SU-DHL-6 (cell line): ENCODE measurements at regions not wholly inside any gene's neighbourhood (a gene's known extent, or its start where the extent isn't known, plus 50 kb on each side); places are given as distances from the start of the nearest gene placed in this dataset.

Experiments used
- H2AFZ ChIP-seq: fragments of 200-600 bp; sonication (generic); 2 replicates; pipeline ENCODE4 v1.6.1; 2014; ENCODE audit warnings: low read depth, mild to moderate bottlenecking, moderate library complexity, mixed read lengths, antibody characterized with exemption, low read length; ENCODE audit not compliant: severe bottlenecking
- H3F3A ChIP-seq: fragments of 200-600 bp; shearing (Covaris generic); 2 replicates; pipeline ENCODE4 v1.6.0; 2016; ENCODE audit warnings: antibody characterized with exemption, mild to moderate bottlenecking; ENCODE audit not compliant: insufficient read depth
- H3K27ac ChIP-seq: fragments of 200-600 bp; sonication (generic); 2 replicates; pipeline ENCODE4 v1.5.1; 2016; ENCODE audit warnings: low read depth, mild to moderate bottlenecking, low read length, moderate library complexity, mixed read lengths
- H3K27me3 ChIP-seq: fragments of 200-600 bp; sonication (generic), shearing (Covaris generic); 2 replicates; pipeline ENCODE4 v1.6.0; 2014; ENCODE audit warnings: mild to moderate bottlenecking, low read length
- H3K36me3 ChIP-seq: fragments of 200-600 bp; sonication (generic); 2 replicates; pipeline ENCODE4 v1.6.1; 2014; ENCODE audit warnings: mild to moderate bottlenecking, low read length, mixed read lengths
- H3K4me2 ChIP-seq: fragments of 300-600, 200-600 bp; shearing (Covaris generic), sonication (generic); 2 replicates; pipeline ENCODE4 v1.6.0; 2014; ENCODE audit warnings: low read length, low read depth, mild to moderate bottlenecking; ENCODE audit not compliant: poor library complexity, severe bottlenecking
- H3K4me3 ChIP-seq: fragments of 200-600 bp; sonication (generic); 2 replicates; pipeline ENCODE4 v1.5.1; 2014; ENCODE audit warnings: antibody characterized with exemption, low read length, mild to moderate bottlenecking, mixed read lengths; ENCODE audit not compliant: insufficient read depth, poor library complexity, severe bottlenecking
- H3K79me2 ChIP-seq: fragments of 200-600 bp; sonication (generic); 2 replicates; pipeline ENCODE4 v1.6.1; 2014; ENCODE audit warnings: mild to moderate bottlenecking, low read length, moderate library complexity; ENCODE audit not compliant: insufficient read depth
- H3K9ac ChIP-seq: fragments of 200-600 bp; sonication (generic); 2 replicates; pipeline ENCODE4 v1.7.0; 2014; ENCODE audit warnings: mild to moderate bottlenecking, low read length
- H3K9me2 ChIP-seq: fragments of 200-600 bp; sonication (generic); replicated peaks from 2 replicates; pipeline ENCODE4 v1.6.1; 2014; ENCODE audit warnings: low read length; ENCODE audit not compliant: insufficient read depth
- H3K9me3 ChIP-seq: fragments of 200-600 bp; sonication (generic); 2 replicates; pipeline ENCODE4 v1.6.1; 2014; ENCODE audit warnings: low read length, mixed read lengths; ENCODE audit not compliant: insufficient read depth
- H4K20me1 ChIP-seq: fragments of 200-600 bp; sonication (generic); 2 replicates; pipeline ENCODE4 v1.6.1; 2014; ENCODE audit warnings: low read depth, mild to moderate bottlenecking, antibody characterized with exemption, low read length, moderate library complexity, mixed read lengths
- CTCF ChIP-seq: fragments of 200-600 bp; sonication (generic); IDR thresholded peaks from one replicate; pipeline ENCODE4 v1.5.1; 2017; ENCODE audit warnings: antibody characterized with exemption, mild to moderate bottlenecking, low read length, moderate library complexity; ENCODE audit not compliant: insufficient read depth, poor library complexity, severe bottlenecking
- EZH2phosphoT487 ChIP-seq: fragments of 200-600 bp; sonication (generic), shearing (Covaris generic); conservative IDR thresholded peaks from 2 replicates; pipeline ENCODE4 v1.6.1; 2018; ENCODE audit warnings: mild to moderate bottlenecking, antibody characterized with exemption, low read length, moderate library complexity, mixed read lengths

- H4K20me1 ChIP-seq = no peaks in the 10 kb centered on the region
- no peak overlapping the region for H3K4me2 ChIP-seq
- H3K27me3 ChIP-seq = no peaks in the 10 kb centered on the region
- H3K36me3 ChIP-seq = no peaks in the 10 kb centered on the region
- no peak overlapping the region for H3K27ac ChIP-seq
- no peaks in the 10 kb centered on the region for H3K9me3 ChIP-seq
- TF ChIP-seq EZH2phosphoT487 (no peak), CTCF (no peak)
- H3K9ac ChIP-seq = no peak overlapping the region
- no peaks in the 10 kb centered on the region for H3K9me2 ChIP-seq
- no peak overlapping the region for H3K4me3 ChIP-seq
- H3K79me2 ChIP-seq = no peaks in the 10 kb centered on the region
- H3F3A ChIP-seq = no peaks in the 10 kb centered on the region
- no peak overlapping the region for H2AFZ ChIP-seq
Measured at GRCh38 chr5:4015709-4016108, 420.1 kb downstream of the IRX1 start.

- Histone ChIP-seq H3K9me3 (no peaks in the 10 kb centered on the region), H3K4me3 (no peak overlapping the region), H3K27ac (no peak overlapping the region), H4K20me1 (no peaks in the 10 kb centered on the region), H3K79me2 (no peaks in the 10 kb centered on the region), H2AFZ (no peak overlapping the region), H3K4me2 (no peak overlapping the region), H3F3A (no peaks in the 10 kb centered on the region), H3K9ac (no peak overlapping the region), H3K9me2 (no peaks in the 10 kb centered on the region), H3K27me3 (no peaks in the 10 kb centered on the region), H3K36me3 (no peaks in the 10 kb centered on the region)
- TF ChIP-seq CTCF (no peak), EZH2phosphoT487 (no peak)
Measured at GRCh38 chr5:4017076-4017803, 421.6 kb downstream of the IRX1 start.

- Histone ChIP-seq H3F3A (no peaks in the 10 kb centered on the region), H3K9me2 (no peaks in the 10 kb centered on the region), H3K9ac (no peak overlapping the region), H3K9me3 (no peaks in the 10 kb centered on the region), H3K27ac (no peak overlapping the region), H3K4me3 (no peak overlapping the region), H4K20me1 (no peaks in the 10 kb centered on the region), H3K27me3 (no peaks in the 10 kb centered on the region), H2AFZ (no peak overlapping the region), H3K36me3 (no peaks in the 10 kb centered on the region), H3K79me2 (no peaks in the 10 kb centered on the region), H3K4me2 (no peak overlapping the region)
- TF ChIP-seq EZH2phosphoT487 (no peak), CTCF (no peak)
Measured at GRCh38 chr5:4018007-4018406, 422.4 kb downstream of the IRX1 start.
